ENCODE measurements at regions not wholly inside any gene's neighbourhood (a gene's known extent, or its start where the extent isn't known, plus 50 kb on each side); places are given as distances from the start of the nearest gene placed in this dataset.

GRCh38 chr13:21970918-21971317 lies 300.0 kb downstream of the FGF9 start:
- DNase-seq = no peak

DNA sequence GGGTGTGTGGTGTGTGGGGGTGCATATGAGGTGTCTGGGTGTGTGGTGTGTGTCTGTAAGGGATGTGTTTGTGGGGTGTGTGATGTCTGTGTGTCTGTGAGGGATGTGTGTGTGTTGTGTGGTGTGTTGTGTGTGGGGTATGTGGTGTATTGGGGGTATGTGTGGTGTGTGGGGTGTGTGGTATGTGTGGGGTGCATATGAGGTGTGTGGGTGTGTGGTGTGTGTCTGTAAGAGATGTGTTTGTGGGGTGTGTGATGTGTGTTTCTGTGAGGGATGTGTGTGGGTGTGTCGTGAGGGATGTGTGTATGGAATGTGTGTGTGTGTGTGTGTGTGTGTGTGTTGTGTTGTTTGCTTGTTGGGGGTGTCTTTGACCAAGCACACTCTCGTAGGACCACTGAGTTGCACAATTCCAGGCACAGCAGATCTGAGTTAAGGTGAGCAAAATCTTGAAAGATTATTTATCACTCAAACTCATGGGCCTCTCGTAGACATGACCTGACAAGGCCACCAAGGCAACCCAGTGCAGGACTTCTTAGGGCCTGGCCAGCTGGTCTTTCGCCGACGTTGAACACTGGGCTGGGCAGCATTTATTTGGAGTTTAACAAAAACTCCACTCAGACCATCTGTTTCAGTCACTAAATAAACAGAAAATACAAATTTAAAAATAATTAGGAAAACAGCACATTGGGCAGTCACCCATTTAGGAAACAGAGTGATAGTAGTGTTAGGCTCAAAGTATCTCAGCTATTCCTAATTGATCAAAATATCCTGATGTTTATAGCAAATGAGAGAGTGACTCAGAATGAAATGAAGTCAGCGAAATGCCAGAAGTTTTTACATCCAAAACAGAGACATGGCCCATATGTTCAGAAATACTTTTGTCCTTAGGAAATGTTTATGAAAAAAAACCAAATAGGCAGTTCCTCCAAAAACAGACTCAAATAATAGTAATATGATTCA lies 301.1 kb downstream of the FGF9 start:
- no peak for DNase-seq

DNA sequence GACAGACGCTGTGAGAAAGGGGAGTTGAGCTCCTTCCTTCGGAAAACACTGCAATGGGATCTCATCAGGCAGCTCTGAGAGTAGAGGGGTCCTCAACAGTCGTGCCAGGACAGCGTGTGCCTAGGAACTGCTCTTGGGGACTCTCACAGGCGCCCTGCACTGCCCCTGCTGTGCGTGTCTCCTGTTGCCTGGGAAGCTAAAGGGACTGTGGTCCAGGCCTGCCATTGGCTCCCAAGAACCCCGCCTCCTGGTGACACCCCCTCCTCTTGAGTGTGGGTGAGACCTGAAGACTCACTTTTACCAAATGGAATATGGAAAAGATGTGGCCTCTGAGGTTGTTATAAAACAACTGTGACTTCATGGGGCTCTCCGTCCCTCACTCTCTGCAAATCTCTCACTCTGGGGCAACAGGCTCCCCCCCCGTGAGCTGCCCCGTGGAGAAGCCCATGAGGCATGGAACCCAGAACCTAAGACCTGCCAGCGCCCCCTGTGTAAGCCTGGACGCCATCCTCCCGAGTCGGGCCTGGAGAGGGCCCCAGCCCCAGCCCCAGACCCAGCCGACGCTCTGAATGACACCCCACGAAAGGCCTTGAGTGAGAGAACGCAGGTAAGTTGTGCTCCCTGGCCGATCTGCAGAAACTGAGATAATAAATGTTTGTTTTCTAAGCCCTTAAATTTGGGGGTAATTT lies 302.7 kb downstream of the FGF9 start:
- DNase-seq = no peak

GRCh38 chr13:21974741-21975140 lies 303.9 kb downstream of the FGF9 start:
- DNase-seq = no peak

- no peak for DNase-seq
These were observed 305.3 kb downstream of the FGF9 start for GRCh38 chr13:21976159-21976558.

GRCh38 chr13:21979161-21979806 lies 308.4 kb downstream of the FGF9 start:
- no peak for DNase-seq

GRCh38 chr13:21980049-21980448 lies 309.2 kb downstream of the FGF9 start:
- no peak for DNase-seq

DNA sequence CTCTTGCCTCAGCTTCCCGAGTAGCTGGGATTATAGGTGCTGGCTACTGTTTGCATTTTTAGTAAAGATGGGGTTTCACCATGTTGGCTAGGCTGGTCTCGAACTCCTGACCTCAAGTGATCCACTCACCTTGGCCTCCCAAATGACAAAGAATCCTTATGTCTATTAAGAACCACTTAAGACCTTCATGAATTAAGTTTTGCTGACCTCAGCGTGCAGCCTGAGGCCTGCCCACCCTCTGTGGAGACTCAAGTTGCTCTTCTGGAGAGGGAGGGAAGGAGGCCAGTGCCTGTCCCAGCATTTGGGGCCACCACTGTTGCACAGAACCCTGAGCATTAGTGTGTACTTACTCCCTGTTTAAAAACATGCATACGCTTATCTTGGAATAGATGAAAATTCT lies 313.3 kb downstream of the FGF9 start:
- DNase-seq = no peak

DNA sequence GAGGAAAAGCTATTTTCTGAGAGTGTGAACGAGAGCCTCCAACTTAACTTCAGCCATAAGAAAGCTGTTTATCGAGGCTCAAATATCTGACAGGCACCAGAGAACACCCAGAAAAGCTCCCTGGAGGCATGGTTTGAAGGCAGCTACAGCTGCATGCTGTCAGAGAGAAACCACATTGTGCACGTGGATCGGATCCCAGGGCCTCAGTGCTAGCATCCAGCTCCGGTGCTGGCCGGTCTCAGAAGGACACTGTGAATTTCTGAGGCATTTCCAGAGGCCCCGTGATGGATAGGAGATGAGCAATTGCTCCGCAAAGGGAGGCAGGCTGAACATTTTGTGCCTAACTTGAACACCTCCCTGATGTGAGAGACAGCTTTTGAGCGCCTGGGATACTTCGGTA lies 315.7 kb downstream of the FGF9 start:
- no peak for DNase-seq

- no peak for DNase-seq
These were observed 316.9 kb downstream of the FGF9 start for GRCh38 chr13:21987793-21988192.

DNA sequence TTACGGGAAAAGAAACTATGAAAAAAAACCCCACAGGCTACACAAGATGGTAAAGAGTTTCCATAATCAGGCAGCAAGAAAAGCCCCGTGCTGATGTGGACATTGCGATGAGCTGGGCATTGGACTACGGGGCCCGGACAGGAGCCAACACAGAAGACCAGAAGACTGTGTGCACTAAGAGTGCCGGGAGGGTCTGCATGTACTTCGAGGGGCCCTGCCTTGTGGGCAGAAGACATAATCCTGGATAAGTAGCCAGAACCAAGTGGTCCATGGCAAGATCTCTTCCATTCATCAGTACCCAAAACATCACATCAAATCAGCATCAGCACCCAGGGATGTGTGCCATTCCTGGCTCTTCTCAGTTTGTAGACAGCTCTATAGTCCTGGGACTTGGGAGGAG lies 317.8 kb downstream of the FGF9 start:
- DNase-seq = no peak

DNA sequence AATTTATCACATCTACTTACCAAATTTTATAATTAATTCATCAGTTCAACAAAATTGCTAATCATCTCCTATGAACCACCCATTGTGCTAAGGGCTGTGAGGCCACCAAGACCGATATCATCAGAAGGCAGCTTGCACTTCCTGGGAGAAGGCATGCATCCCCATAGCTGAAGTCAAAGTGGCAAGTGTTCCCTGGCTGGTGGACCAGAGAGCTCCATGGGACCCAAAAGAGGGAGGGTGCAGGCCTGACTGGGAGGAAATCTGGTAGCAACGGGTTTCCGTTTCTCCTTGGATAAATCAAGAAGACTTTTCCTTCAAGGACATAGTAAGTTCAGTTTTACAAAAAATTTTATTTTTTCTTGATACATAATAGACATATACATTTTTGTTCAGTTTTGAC lies 325.2 kb downstream of the FGF9 start:
- no peak for DNase-seq

DNA sequence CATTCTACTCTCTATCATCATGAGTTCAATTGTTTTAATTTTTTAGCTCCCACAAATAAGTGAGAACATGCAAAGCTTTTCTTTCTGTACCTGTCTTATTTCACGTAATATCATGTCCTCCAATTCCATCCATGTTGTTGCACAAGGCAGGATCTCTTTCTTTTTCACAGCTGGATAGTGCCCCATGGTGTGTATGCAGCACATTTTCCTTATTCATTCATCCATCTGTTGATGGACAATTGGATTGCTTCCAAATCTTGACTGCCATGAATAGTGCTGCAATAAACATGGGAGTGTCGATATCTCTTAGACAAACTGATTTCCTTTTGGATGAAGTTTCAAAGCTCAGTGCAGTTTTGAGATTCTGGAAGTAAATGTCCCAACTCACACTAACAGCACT lies 326.9 kb downstream of the FGF9 start:
- no peak for DNase-seq

GRCh38 chr13:21998279-21998990 lies 327.6 kb downstream of the FGF9 start:
- DNase-seq = no peak

DNA sequence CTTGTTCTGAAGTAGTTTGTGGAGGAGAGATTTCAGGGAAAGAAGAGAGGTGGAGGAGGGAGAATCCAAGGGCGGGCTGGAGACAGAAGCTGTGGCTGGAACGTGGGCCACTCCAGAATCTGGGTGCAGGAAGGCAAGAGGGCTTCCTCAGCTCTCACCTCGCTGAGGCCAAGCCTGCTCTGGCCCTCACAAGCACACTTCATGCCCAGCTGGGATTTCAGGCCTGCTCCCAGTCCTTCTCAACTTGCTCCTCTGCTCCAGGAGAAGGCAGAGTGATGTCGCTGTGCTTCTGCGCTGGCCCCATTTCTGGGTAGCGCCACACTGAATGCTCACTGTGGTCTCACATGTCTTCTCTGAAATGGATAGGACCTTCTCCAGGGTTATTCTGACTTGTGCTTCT lies 328.8 kb downstream of the FGF9 start:
- DNase-seq = no peak

- no peak for DNase-seq
These were observed 329.3 kb downstream of the FGF9 start for GRCh38 chr13:22000191-22000590.

GRCh38 chr13:22001336-22001735 lies 330.5 kb downstream of the FGF9 start:
- DNase-seq = no peak

DNA sequence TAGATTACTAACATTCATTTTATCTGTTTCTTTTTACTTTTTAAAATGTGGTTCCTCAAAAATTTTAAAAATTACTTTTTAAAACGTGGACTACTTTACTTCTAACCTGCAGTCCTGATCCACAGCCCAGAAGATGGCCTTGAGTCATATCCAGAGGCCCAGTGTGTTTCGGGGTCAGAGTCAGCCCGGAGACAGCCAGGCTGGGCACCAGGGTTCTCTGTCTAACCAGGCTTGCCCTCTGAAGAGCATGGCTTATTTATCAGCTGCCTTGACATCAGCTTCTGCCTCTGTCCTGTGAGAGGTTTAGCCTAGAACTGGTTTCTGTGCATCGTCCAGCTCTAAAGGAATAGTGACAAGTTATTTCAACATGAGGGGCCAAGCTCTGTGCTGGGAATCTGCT lies 332.0 kb downstream of the FGF9 start:
- no peak for DNase-seq

- DNase-seq = no peak
These were observed 338.6 kb downstream of the FGF9 start for GRCh38 chr13:22009500-22009899.

GRCh38 chr13:22009937-22010336 lies 339.1 kb downstream of the FGF9 start:
- no peak for DNase-seq

DNA sequence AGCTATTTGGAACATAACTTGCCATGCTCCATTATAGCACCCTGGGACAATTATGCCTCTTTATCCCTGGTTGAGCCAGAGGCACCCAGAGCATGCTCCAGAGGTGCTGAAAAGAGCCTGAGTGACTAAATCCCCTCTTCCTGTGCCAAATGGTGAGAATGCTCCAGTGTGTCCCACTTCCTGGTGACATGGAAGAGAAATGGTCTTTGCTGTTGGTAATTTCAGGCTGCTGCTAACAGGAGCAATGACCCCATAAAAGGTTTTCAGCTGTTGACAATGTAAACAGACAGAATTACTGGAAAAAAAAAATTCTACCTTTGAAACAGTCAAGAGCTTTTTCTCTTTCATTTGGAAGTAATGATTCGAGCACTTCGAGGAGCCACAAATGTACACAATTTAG lies 341.8 kb downstream of the FGF9 start:
- no peak for DNase-seq

GRCh38 chr13:22014469-22014868 lies 343.6 kb downstream of the FGF9 start:
- no peak for DNase-seq

DNA sequence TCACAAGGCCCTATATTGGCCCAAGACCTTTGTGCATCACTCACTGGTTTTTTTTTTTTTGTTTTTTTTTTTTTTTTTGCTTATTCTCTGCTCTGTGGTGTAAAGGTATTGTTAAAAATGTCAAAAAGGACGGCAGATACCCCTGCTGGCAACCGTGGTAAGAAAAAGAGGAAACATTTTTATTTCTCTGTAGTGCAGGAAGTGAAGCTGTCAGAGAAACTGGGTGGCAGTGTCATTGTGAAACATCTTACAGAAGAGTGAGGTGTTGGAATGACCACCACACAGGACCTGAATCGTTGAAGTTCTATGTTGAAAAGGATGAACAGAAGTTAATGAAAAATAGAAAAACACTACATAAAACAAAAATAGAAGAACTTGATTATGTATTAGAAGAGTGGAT lies 346.4 kb downstream of the FGF9 start:
- no peak for DNase-seq

Data from NK-92 treated with Interleukin-12 subunit alpha and Interleukin-12 subunit beta, amount 100 ng/mL, for 24 hours (cell line).